ENCODE measurements at regions not wholly inside any gene's neighbourhood (a gene's known extent, or its start where the extent isn't known, plus 50 kb on each side); places are given as distances from the start of the nearest gene placed in this dataset.

- no peak for DNase-seq (ENCODE audit: extremely low spot score in 2 of 2)
- no peak overlapping the region for H3K4me3 ChIP-seq
- peaks cover 14% of the 10 kb centered on the region for H3K4me1 ChIP-seq
- no peak overlapping the region for H3K27ac ChIP-seq
- intact Hi-C loops (cut with DNase I): loop anchor here (5.0 kb wide), 1 partner anchor 882 kb away; no protein-coding TSS in a partner anchor
- H3K9me3 ChIP-seq: no peaks in the 10 kb centered on the region
- TF ChIP-seq POLR2A (IDR thresholded peaks at IDR 0.05) (no peak), POLR2AphosphoS5 (IDR thresholded peaks at IDR 0.05; ENCODE audit: insufficient read depth in 1 of 2, low read depth in 1 of 2) (no peak), CTCF (IDR thresholded peaks at IDR 0.05) (no peak)
- no peaks in the 10 kb centered on the region for H3K27me3 ChIP-seq
- no peaks in the 10 kb centered on the region for H3K36me3 ChIP-seq
These were observed 93.3 kb upstream of the CD180 start for GRCh38 chr5:67289763-67290521.

- Histone ChIP-seq H3K4me3 (no peak overlapping the region), H3K4me1 (peaks cover 6% of the 10 kb centered on the region), H3K27me3 (no peaks in the 10 kb centered on the region), H3K9me3 (no peaks in the 10 kb centered on the region), H3K27ac (no peak overlapping the region), H3K36me3 (no peaks in the 10 kb centered on the region)
- DNase-seq (ENCODE audit: extremely low spot score in 2 of 2): no peak
- intact Hi-C loops (cut with DNase I): no loop called here
- no peak for TF ChIP-seq POLR2A (IDR thresholded peaks at IDR 0.05)
These were observed 91.1 kb upstream of the CD180 start for GRCh38 chr5:67287510-67288268.

- TF ChIP-seq CTCF (IDR thresholded peaks at IDR 0.05): no peak
- no peak for TF ChIP-seq POLR2AphosphoS5 (IDR thresholded peaks at IDR 0.05; ENCODE audit: insufficient read depth in 1 of 2, low read depth in 1 of 2)
- no peak for TF ChIP-seq POLR2A (IDR thresholded peaks at IDR 0.05)
- no peaks in the 10 kb centered on the region for H3K36me3 ChIP-seq
- H3K27me3 ChIP-seq: no peaks in the 10 kb centered on the region
- no peak overlapping the region for H3K27ac ChIP-seq
- H3K4me3 ChIP-seq: no peak overlapping the region
- peaks cover 6% of the 10 kb centered on the region for H3K4me1 ChIP-seq
- intact Hi-C loops (cut with DNase I): no loop called here
- DNase-seq (ENCODE audit: extremely low spot score in 2 of 2): no peak
- H3K9me3 ChIP-seq: no peaks in the 10 kb centered on the region
These were observed 89.4 kb upstream of the CD180 start for GRCh38 chr5:67286006-67286405.

- H3K4me3 ChIP-seq: no peak overlapping the region
- no peaks in the 10 kb centered on the region for H3K9me3 ChIP-seq
- no peak for DNase-seq (ENCODE audit: extremely low spot score in 2 of 2)
- TF ChIP-seq POLR2A (IDR thresholded peaks at IDR 0.05) (no peak), CTCF (IDR thresholded peaks at IDR 0.05) (no peak), POLR2AphosphoS5 (IDR thresholded peaks at IDR 0.05; ENCODE audit: insufficient read depth in 1 of 2, low read depth in 1 of 2) (no peak)
- no peaks in the 10 kb centered on the region for H3K27me3 ChIP-seq
- intact Hi-C loops (cut with DNase I): no loop called here
- no peaks in the 10 kb centered on the region for H3K36me3 ChIP-seq
- H3K27ac ChIP-seq: no peak overlapping the region
- H3K4me1 ChIP-seq: peaks cover 6% of the 10 kb centered on the region
These were observed 87.4 kb upstream of the CD180 start for GRCh38 chr5:67283988-67284487.

GRCh38 chr5:67283275-67283987, 86.8 kb upstream of the CD180 start:
- DNase-seq (ENCODE audit: extremely low spot score in 2 of 2): no peak
- Histone ChIP-seq H3K27me3 (no peaks in the 10 kb centered on the region), H3K36me3 (no peaks in the 10 kb centered on the region), H3K9me3 (no peaks in the 10 kb centered on the region), H3K4me1 (peaks cover 6% of the 10 kb centered on the region), H3K4me3 (no peak overlapping the region), H3K27ac (no peak overlapping the region)
- intact Hi-C loops (cut with DNase I): no loop called here
- TF ChIP-seq CTCF (IDR thresholded peaks at IDR 0.05): no peak
- TF ChIP-seq POLR2AphosphoS5 (IDR thresholded peaks at IDR 0.05; ENCODE audit: insufficient read depth in 1 of 2, low read depth in 1 of 2): no peak
- TF ChIP-seq POLR2A (IDR thresholded peaks at IDR 0.05): no peak

Measured in vagina (tissue), 2 donors.